GM19351 (cell line): ENCODE measurements at regions not wholly inside any gene's neighbourhood (a gene's known extent, or its start where the extent isn't known, plus 50 kb on each side); places are given as distances from the start of the nearest gene placed in this dataset.

Experiments used
- ATAC-seq: cut with Tn5 transposase; IDR thresholded peaks from one replicate; pipeline ENCODE4 v1.9.1; 2021; ENCODE audit warnings: mild to moderate bottlenecking, moderate library complexity; ENCODE audit not compliant: unreplicated experiment

- ATAC-seq, result no peak
These were observed 142.0 kb upstream of the UBE2E1 start for GRCh38 chr3:23663661-23664186.

GRCh38 chr3:23664459-23664858 lies 141.3 kb upstream of the UBE2E1 start:
- ATAC-seq, result no peak

DNA sequence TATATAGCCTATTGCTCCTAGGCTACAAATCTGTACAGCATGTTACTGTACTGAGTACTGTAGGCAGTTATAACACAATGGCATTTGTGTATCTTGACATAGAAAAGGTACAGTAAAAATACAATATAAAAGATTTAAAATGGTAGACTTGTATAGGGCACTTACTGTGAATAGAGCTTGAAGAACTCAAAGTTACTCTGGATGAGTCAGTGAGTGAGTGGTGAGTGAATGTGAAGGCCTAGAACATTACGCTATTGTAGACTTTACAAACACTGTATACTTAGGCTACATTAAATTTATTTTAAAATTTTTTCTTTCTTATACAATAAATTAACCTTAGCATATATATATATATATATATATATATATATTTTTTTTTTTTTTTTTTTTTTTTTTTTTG lies 140.0 kb upstream of the UBE2E1 start:
- no peak for ATAC-seq

DNA sequence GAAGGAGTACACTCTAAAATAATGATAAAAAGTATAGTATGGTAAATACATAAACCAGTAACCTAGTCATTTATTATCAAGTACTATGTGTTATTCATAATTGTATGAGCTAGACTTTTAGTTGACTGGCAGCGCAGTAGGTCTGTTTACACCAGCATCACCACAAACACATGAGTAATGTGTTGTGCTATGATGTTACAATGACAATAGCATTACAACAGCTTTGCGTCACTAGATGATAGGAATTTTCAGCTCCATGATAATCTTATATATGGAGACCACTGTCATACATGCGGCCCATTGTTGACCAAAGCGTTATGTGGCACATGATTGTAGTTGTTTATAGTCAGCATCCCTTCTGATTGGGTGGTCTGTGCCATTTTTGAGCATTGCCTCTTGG lies 138.9 kb upstream of the UBE2E1 start:
- ATAC-seq, result no peak

- no peak for ATAC-seq
These were observed 138.0 kb upstream of the UBE2E1 start for GRCh38 chr3:23667536-23668429.

DNA sequence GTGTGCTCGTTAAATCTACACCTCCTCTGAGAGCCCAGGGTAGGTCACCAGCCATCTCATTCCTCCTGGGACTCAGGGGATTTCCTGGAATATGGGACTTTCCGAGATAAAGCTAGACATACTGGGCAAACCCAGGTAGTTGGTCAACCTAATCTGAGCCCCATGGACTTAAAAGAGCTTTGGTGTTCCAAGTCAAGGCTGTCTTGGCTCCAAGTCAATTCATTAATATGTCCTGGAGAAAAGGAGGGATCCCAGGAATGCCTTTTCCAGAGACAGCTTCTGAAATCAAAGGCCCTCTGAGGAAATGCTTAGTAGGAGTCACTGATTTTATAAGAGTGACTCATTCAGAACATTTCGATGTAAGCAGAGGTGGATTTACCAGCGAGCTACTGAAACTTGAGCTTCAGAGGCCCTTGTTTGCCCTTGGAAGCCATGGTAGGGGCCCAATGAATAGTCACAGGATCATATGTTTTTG lies 137.3 kb upstream of the UBE2E1 start:
- peak; percentile 46 for ATAC-seq

DNA sequence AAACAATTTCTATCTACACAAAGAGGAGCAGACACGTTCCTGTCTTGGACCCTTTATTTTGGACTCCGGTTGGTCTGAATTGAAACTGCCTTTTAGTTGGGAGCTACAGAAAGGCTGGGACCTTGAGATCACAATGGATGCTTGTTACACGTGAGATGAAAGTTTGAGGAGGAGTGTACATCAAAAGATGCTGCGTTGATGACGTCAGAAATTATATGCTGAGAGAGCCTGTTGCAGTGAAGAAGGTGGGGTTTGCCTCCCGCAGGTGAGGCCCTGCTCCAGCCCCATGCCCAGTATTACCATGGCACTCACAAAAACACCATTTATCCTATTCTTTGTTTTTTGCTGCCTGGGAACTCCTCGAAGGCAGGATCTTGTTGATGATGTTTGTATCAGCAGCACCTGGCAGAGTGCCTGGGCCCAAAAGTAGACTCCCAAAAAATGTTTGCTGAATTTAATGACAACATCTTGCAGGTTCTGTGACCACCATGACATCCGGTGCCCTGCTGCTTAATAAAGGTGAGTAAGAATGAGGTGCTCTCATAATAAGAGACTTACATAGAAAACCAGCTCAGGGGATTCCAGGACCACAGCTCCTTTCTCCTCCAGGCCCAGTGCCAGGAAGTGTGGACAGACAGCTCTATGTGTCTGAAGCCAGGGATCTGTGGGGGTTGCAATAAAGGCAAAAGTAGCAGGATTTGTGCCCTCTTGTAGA lies 136.1 kb upstream of the UBE2E1 start:
- ATAC-seq, result no peak

GRCh38 chr3:23671851-23672589 lies 133.7 kb upstream of the UBE2E1 start:
- no peak for ATAC-seq

GRCh38 chr3:23672628-23673027 lies 133.1 kb upstream of the UBE2E1 start:
- ATAC-seq, result no peak

GRCh38 chr3:23675010-23675409 lies 130.7 kb upstream of the UBE2E1 start:
- ATAC-seq, result no peak

DNA sequence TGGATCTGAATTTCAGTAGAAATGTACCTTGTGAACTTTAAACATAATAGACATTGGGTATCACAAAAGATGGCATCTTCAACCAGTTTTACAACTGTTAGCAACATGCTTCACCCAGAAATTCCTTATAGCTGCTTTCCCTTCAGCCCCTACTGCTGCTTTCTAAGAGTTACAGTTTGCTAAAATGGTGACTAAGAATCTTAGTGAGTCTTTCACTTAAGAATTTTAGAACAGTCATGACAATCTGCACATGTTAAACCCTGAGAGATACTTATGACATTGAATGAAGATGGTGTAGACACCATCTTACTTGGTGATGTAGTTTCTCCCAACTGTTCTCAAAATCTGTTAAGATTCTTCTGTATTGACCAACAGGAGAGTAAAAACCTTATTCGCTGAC lies 129.7 kb upstream of the UBE2E1 start:
- no peak for ATAC-seq

DNA sequence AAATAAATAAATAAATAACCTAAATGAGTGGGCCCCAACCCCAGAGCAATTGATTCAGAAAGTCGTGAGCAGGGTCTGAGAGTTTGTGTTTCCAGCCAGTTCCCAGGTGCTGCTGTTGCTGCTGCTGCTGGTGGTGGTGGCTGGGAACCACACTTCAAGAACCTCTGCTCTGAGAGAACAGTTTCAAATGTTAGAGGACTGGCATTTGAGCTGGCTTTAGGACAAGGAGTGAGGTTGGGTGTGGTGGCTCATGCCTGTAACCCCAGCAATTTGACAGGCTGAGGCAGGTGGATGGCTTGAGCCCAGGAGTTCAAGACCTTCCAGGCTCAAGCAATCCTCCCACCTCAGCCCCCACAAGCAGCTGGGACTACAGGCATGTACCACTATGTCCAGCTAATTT lies 123.1 kb upstream of the UBE2E1 start:
- ATAC-seq, result peak; percentile 60

DNA sequence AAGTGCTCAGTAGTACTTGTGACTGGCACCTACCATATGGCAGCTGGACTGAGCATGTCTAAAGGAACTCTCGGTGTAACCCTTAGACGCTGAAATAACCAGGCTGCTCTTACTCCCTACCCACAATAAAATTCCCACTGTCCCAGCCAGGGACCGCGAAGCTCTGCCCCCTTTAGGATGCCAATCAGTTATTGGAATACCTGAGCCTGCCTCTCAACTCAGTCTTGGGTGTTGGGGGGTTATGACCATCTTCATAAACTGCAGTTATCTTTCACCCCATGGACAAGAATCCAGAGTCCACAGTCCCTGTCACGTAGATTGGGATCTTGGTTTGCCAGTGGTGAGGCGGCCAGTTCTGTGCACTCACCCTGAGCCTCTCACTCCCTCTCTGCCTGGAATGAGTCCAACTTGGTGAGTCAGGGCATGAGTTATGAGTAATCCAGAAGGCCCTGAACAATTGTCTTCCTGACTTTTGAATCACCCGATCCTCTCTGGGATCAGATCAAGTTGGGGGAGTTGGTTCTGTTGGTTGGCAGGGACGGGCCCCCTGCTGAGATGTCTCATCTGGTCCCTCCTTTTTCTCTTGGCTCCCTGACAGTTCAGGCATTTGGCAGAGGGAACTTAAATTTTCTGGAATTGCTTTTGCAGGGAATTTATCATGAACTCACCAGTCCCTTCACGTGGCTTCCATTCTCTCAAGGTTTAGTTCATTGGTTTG lies 120.1 kb upstream of the UBE2E1 start:
- ATAC-seq, result no peak

- no peak for ATAC-seq
These were observed 119.2 kb upstream of the UBE2E1 start for GRCh38 chr3:23686519-23686918.

DNA sequence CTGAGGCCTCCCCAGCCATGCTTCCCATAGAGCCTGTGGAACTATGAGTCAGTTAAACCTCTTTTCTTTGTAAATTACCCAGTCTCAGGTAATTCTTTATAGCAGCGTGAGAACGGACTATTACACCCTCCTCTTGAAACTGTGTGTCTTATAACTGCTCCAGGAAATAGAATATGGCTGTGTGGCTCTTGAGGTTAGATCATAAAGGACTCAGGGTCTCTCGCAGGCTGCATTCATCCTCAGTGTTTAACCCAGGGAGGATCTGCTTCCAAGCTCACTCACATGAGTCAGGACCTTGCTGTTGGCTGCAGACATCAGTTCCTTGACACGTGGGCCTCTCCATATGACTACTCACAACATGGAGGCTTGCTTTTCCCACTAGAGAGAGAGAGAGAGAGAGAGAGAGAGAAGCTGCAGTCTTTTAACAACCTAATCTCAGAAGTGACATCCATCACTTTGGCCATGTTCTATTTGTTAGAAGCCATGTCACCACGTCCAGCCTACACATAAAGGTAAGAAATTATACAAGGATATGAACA lies 114.3 kb upstream of the UBE2E1 start:
- ATAC-seq, result no peak

GRCh38 chr3:23696842-23697241 lies 108.9 kb upstream of the UBE2E1 start:
- no peak for ATAC-seq

DNA sequence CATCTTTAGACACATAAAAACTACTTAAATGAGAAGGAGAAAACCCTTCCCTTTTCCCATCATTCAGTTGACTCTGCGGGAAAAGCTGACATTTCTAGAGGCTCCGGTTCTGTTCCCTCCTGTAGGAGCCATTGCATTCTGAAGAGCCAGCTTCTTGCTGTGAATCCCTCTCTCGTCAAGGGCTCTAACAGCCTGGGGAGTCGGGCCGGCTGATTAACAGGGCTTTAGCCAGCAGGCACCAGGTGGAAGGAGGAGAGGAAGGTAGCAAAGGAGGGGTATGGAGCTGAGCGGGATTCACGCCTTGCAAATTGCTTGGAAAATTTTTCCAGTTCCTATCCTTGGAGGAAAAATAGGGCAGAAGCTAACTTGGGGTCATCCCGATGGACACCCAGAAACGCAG lies 108.3 kb upstream of the UBE2E1 start:
- no peak for ATAC-seq

- no peak for ATAC-seq
These were observed 107.0 kb upstream of the UBE2E1 start for GRCh38 chr3:23698652-23699313.

- ATAC-seq, result no peak
These were observed 105.1 kb upstream of the UBE2E1 start for GRCh38 chr3:23700616-23701015.
